NCI-H526 treated with DMSO at 0.1 percent for 48 hours (cell line): ENCODE measurements at regions not wholly inside any gene's neighbourhood (a gene's known extent, or its start where the extent isn't known, plus 50 kb on each side); places are given as distances from the start of the nearest gene placed in this dataset.
A peak's percentile ranks its signal among the peaks of the same experiment; 100 is the strongest.
"Not testable (repeated sequence)": the region's sequence is repeated elsewhere in the genome, so short reads cannot be mapped to it uniquely, and the experiment has no call there.

ENCODE experiments used
- DNase-seq: peaks from one replicate; lab custom pipeline; 2025; lab: John Stamatoyannopoulos, UW

- no peak for DNase-seq
Observed at GRCh38 chr18:24561369-24561965, 101.0 kb downstream of the HRH4 start.

DNA sequence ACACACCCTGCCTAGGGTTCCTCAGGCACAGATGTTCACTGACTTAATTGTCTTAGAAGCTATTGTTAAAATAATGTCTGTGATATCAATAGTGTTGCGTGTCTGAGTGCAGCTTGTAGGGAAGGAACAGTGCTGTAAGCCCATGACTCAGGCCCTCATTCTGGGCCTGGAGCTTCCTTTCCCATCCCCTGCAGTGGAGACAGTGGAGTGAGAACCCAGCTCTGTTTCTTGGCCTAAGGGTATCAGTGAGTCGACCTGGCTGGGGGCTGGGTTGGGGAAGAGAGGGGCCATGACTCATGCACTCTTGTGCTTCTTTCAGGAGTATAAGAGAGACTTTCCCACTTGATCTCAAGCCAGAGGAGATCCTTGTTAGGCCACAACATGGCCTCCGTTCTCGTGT, 106.8 kb downstream of the HRH4 start:
- DNase-seq, result peak; percentile 65

DNA sequence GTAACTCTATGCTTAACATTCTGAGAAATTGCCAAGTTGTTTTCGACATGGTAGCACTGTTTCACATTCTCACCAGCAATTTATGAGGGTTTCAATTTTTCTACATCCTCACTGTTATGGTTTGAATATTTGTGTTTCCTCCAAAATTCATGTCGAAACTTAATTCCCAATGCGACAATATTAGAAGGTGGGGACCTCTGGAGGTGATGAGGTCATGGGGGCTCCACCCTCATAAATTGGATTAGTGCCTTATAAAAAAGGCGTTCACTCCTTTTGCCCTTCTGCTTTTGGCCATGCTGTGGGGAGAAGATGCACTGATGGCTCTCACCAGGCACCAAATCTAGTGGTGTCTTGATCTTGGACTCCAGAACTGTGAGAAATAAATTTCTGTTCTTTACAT, 110.3 kb downstream of the HRH4 start:
- no peak for DNase-seq

- peak; percentile 21 for DNase-seq
Observed at GRCh38 chr18:24582771-24583170, 122.3 kb downstream of the HRH4 start.

DNA sequence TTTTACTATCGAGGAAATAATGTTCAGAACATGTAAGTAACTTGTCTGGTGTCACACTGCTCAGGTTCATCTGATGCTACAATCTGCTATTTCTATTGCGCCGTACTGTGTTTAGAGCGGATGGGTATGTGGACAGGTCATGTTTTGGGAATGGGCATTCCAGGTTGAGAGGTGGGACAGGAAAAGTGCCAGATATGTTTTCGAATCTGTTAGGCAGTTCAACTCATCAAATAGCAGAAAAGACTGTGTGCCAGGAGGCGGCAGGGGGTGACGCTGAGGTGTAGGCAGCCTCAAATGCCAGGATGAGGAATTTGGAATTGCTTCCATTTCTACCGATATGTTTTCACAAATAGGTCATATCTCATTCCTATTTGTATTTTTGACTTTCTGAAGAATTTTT, 123.8 kb downstream of the HRH4 start:
- no peak for DNase-seq

GRCh38 chr18:24584813-24585212, 124.4 kb downstream of the HRH4 start:
- DNase-seq, result no peak

GRCh38 chr18:24585996-24586566, 125.6 kb downstream of the HRH4 start:
- no peak for DNase-seq

DNA sequence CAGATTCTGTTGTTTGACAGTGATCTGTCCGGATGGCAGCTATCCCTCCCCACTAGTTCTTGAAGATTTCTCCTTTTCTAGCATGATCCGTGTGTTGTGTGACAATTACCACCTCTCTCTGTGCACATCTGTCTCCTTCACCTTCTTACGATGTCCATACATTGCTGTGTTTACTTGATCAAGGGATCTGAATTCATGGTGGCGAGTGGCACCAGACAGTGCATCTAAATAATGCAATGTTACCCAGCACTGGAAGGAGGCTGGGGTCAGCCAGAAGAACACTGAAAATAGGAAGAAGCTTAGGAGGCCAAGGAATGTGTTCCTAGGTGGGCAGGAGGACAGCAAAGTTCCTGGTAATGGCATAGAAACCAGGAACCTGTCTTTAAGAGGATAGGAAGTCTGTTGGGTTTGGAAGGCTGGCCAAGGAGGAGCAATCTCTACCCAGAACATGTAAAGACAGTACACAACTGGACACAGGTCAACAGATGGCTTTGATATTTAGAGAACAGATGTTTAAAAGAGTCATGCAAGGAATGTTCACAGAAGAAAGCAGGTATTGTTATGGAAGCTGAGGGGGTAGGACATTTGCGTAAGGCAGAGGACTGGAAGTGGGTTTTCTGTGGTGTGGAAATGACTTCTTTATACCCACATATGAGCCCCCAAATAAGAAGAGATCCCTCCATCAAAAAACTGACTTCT, 126.4 kb downstream of the HRH4 start:
- no peak for DNase-seq

GRCh38 chr18:24588440-24588839, 128.0 kb downstream of the HRH4 start:
- DNase-seq, result no peak

DNA sequence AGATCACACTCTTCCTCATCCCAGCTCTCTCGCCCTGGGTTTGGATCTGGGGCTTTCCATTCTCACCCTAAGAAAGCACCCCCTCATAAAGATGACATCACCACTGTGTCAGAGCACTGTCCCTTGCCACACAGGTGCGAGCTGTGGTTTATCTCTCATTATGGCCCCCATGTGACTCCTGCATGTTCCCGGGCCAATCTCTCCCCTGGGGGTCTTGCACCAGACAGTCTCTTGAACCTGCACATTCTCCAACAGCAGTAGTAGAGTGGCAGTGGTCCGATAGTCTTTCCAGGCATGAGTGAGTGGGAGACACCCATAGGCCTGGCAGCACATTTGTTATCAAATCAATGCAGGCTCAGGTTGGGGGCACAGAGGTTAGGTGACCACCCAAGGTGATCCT, 130.5 kb downstream of the HRH4 start:
- no peak for DNase-seq

- no peak for DNase-seq
Observed at GRCh38 chr18:24593401-24593800, 133.0 kb downstream of the HRH4 start.

DNA sequence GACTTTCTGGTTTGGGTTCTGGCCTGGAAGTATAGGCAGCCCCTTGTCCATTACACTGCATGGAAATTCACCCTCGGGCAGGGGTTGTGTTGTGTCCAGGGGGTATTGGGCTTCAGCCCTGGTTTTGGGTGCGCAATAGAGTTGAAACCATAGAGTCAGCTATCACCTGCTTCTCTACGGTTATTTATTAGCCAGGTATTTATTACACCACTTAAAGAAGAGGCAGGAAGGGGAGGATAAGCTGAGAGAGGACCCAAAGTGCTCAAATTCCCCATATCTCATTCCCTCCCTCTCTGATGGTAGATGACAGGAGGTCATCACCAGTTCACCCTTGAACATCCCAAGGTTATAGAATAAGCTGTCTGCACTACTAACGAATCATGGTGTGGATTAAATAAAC, 133.4 kb downstream of the HRH4 start:
- DNase-seq, result no peak

DNA sequence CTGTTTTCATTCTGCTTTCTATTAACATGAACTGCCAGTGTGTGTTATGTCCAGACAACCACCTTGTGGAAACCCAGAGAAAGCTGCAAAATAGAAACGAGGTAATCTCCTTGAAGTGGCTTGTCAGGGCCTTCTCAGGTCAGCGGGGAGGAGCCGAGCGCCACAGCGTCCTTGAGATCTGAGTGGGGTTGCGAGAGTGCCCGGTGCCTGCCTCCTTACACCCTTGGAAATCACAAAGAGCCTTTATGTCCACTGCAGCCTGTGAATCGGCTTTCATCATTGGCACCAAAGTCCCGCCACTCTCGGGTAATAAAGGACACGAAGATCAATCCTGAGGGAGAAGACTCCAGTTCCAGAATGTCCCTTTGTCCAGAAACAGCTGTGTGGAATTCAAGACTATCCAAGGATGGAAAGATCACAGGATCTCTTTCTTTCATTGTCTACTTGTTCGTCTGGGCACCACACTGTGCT, 135.2 kb downstream of the HRH4 start:
- no peak for DNase-seq

- DNase-seq, result peak; percentile 61
Observed at GRCh38 chr18:24600076-24600654, 139.7 kb downstream of the HRH4 start.

DNA sequence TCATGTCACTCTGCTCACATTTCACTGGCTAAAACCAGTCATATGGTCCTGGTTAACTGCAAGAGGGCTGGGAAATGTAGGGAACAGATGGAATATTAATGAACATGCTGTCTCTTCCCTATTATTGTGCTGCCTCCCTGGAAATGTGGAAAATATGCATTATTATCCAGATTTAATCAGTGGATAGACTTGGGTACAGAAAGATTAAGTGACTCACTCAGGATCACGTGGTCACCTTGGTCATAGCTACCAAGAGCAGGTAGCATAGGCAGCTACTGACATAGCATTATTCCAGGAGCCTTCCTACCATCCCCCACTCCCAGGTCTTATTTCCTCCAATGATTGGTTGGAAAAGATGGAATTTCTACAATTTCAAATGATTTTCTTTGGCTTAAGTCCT, 141.1 kb downstream of the HRH4 start:
- DNase-seq, result no peak

DNA sequence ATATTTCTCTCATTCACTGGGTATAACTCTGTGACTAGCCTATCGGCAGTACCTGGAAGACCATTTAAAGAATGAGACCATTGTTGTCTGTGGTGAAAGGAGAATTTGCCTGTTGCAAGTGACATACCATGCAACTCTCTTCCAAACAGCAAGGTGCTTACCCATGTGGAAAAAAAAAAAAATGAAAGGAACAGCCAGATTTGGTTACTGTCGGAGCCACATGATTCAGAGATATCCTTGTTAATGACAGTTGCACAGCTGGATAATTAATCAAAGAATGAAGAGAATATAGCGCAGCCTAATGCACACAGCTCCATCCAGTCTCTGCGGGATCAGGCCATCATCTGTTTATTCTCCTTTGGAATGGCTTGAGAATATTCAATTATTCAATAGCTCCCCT, 141.8 kb downstream of the HRH4 start:
- peak; percentile 92 for DNase-seq

DNA sequence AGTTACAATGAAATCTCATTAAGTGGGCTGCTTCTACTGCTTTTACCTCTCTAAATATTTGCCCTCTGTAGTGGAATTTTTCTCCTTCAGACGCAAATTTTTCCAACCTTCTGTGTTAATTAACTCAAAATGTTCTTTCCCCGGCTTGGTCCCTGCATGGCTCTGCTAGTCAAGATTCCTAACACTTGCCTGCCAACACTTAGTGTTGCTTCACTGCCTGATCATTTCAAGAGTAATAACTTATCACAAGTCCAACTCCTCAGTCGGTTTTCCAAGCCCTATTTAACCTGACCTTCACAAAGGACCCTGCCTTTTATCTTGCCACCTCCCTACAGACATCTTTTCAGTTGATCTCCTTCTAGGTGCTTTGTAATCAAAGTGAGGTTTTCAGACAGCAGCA, 142.7 kb downstream of the HRH4 start:
- DNase-seq, result no peak

DNA sequence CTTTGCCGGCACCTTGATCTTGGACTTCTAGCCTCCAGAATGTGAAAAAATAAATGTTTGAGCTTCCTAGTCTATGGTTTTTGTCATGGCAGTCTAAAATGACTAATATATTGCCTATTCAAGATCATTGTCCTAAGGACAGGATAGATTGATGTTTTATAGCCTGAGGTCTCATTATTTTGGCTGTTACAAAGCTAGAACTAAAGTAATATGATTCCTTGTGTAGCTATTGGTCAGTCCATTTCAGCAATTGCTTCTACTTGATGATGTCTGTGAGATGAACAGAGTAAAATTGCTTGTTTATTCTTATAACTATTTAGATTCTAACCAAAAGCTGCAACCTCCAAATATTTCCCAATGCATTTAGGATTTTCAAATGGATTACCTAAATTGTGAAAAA, 145.0 kb downstream of the HRH4 start:
- no peak for DNase-seq

DNA sequence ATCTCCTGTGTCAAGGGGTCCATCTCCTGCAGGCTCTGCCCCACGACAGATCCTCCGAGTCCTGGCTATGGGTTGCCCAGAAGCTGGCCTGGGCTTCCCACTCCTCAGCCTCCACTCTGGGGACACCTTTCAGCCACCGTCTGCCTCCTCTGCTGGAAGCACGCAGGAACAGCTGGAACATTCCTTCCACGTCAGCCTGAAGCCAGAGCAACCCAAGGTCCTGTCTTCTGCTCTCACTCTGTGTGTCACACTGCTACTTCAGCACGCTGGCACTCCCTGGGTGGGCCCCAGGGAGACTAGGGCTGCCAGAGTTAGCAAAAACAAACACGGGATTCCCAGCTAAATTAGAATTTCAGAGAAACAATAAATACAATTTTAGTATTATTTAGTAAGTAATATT, 148.8 kb downstream of the HRH4 start:
- DNase-seq, result no peak

DNA sequence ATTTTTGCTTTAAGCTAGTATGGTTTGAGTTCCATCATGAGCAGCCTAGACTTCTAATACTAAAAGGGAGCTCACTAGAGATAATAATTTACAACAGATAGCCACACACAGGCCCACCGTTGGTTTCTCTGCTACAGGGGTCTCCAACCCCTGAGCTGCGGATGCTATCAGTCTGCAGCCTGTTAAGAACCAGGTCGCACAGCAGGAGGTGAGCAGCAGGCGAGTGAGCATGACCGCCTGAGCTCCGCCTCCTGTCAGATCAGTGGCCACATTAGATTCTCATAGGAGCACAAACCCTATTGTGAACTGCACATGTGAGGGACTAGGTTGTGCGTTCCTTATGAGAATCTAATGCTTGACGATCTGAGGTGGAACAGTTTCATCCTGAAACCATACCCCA, 150.6 kb downstream of the HRH4 start:
- no peak for DNase-seq

GRCh38 chr18:24613896-24614640, 153.6 kb downstream of the HRH4 start:
- DNase-seq, result no peak

DNA sequence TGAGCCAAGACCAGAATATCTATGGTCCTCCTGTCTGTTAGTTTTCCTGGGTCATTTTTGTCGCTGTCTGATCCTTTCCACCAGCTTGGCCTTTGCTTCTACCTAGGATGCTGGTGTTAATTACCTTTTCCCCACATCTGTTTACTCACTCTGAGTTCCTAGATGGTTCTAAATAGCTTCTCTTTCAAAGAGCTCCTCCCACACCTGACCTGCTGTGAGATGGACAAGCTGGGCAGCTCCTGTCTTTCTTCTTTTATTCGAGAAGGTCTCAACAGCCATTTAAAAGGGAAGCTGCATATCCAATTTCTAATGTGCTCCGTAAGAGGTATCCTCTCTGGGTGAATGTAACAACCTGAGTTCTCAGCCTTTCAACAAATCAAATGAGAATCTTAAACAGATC, 156.2 kb downstream of the HRH4 start:
- no peak for DNase-seq

- DNase-seq, result not testable (repeated sequence)
Observed at GRCh38 chr18:24624421-24624820, 164.0 kb downstream of the HRH4 start.
